GM21381 (cell line): ENCODE measurements at regions not wholly inside any gene's neighbourhood (a gene's known extent, or its start where the extent isn't known, plus 50 kb on each side); places are given as distances from the start of the nearest gene placed in this dataset.
"Not testable (repeated sequence)": the region's sequence is repeated elsewhere in the genome, so short reads cannot be mapped to it uniquely, and the experiment has no call there.

ENCODE experiments used
- ATAC-seq: cut with Tn5 transposase; IDR thresholded peaks from one replicate; pipeline ENCODE4 v1.9.1; 2021; ENCODE audit warnings: mild to moderate bottlenecking, moderate library complexity; ENCODE audit not compliant: unreplicated experiment

DNA sequence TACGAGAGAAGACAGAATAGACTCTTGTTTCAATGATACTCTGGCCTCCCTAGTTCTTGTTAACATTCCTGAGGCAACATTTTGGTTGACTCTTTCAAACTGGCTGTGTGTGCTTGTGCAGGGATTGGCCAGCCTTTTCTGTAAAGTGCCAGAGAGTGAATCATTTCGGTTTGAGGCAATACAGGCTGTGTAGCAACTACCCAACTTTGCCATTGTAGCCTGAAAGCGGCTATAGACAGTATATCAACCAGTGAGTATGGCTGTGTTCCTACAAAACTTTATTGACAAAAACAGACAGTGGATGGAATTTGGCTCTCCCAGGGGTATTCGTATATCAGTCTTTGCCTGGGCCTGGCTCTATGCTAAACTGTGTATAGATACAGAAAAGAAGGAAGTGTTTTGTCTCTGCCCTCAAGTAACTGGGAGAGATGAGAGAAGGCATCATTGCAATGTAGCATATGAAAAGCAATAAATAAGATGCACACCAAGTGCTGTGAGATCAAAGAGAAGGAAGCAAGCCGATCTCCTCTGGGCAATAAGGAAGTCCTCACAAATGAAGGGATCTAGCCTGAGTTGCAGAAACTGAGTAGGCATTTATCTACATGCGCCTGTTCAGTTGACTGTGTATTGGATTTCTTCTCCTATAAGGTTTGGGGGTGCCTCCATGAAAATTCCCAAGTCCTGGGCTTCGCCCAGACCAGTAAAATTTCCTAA, 568.0 kb upstream of the KLF4 start:
- ATAC-seq, result no peak

- ATAC-seq, result no peak
Observed at GRCh38 chr9:108056805-108057386, 567.3 kb upstream of the KLF4 start.

- no peak for ATAC-seq
Observed at GRCh38 chr9:108056084-108056804, 566.7 kb upstream of the KLF4 start.

DNA sequence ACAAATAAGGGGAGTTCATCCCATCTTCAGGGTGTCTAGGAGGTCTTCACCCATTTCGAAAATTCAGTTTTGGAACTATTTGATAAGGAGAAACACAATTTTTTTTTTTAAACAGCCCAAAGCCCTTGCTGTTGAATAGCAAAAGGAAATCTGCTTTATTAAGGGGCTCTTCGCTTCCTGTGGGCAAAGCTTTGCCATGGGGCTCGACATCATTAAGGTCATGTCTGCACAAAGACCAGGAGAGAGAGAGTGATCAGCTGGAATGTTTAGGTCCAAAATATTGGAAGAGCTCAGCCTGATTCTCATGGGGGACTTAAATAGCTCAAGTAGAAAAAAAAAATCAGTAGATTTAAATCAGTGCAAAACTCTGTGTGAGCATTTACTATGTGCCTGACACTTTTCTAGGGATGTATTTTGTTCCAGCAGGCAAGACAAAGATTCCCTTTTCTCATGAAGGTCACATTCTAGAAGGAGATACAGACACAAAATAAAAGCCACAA, 564.6 kb upstream of the KLF4 start:
- no peak for ATAC-seq

- ATAC-seq, result no peak
Observed at GRCh38 chr9:108053555-108054061, 564.0 kb upstream of the KLF4 start.

- ATAC-seq, result no peak
Observed at GRCh38 chr9:108052431-108053080, 563.0 kb upstream of the KLF4 start.

DNA sequence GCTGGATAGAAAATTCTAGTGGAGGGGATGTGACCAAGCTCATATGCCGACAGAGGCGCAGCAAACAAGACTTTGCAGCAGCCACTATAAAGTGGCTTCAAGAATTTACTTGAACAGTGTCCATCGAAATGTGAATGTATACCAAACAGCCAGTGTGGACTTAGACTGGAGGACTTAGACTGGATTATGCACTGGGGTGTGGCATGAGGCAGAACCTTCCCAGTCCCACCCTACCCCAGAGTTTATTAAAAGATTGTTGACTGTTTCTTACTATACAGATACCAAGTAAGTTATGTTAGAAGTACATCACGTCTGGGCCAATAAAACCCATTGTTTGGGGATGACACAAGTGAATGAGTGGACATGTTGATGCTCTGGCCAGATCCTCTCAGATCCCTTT, 561.3 kb upstream of the KLF4 start:
- no peak for ATAC-seq

GRCh38 chr9:108049671-108050494, 560.3 kb upstream of the KLF4 start:
- no peak for ATAC-seq

DNA sequence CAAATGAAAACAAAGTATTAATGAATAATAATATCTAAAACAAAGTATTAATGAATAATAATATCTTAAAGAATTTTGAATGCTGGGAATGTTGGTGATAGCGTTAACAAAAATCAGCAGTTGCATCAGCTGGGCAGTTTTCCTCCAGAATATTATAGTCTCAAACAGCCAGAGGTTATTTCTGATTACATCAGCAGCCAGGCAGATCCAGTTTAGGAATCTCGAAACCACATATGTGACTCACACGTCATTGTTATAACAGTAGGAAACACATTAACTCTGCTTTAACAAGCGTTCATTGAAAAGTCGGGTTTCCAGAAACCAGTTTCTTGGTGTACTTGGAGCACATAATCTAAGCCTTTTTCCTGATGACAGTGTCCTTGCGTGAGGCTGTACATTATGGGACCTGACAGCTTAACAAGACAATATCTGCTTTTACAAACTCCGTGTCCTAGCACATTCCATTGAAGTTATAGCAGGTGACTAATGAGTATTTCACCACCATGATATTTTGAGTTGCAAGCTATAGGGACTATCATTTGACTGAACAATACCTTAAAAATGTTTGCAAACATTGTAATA, 559.5 kb upstream of the KLF4 start:
- ATAC-seq, result no peak

DNA sequence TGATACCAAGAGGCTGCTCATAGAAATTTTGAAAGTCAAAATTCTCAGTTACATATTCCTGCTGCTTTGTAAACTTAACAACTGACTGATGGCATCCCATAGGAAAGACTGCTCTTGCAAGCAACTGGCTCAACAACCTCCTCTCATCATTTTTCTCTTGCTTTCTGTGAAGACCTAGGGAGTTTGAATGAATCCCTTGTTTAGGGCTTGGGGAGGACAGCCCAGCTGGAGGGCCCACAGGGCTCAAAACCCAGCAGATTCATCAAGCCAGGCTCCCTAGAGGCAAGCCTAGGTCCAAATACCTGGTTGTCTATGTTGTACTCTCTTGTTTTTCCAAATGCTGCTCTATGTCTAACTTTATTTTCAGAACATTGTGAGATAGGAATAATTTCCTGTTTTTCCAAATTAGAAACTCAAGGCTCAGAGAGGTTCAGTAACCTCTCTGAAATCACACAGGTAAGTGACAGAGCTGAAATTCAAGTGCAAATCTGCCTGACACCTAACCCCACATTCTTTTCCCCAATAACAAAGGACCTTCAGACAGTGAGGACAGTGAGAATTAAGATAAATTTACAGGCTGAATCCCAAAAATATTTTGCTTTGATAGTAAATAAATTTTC, 558.9 kb upstream of the KLF4 start:
- no peak for ATAC-seq

DNA sequence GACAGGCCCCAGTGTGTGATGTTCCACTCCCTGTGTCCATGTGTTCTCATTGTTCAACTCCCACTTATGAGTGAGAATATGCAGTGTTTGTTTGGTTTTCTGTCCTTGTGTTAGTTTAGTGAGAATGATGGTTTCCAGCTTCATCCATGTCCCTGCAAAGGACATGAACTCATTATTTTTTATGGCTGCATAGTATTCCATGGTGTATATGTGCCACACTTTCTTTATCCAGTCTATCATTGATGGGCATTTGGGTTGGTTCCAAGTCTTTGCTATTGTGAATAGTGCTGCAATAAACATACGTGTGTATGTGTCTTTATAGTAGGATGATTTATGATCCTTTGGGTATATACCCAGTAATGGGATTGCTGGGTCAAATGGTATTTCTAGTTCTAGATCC, 558.2 kb upstream of the KLF4 start:
- ATAC-seq, result not testable (repeated sequence)

DNA sequence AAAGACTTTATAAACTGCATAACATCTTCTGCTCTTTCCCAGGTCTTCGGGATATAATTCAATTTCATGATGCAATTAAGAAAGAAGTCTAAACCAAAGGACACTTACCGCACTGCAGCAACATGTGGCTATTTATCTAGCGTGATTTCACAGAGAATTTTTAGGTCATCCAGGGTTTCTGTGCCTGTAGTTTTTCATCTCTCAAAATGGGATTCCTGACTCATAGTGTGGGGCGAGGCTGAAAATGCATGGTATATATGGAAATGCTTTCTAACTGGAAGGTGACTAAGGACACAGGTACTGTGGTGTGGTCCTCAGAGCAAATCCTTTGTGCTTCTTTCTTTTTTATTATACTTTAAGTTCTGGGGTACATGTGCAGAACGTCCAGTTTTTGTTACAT, 557.7 kb upstream of the KLF4 start:
- no peak for ATAC-seq

DNA sequence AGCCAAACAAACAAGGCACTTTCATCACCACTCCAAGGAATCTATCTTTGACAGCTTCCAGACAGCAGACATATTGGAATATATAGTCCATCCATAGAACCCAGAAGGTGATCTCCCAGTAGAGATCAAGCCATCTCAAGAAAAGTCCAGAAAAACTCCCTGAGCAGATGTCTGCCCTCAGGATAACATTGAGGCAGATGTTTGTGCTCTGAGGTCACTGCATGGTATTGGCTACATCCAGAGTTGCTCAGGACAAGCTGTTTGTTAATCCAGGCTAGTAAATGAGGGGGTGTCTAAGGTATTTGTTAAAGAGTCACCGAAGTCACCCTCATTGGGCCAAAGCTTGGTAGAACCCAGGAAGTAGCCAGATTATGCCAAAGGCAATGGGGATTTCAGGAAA, 556.3 kb upstream of the KLF4 start:
- no peak for ATAC-seq

- ATAC-seq, result no peak
Observed at GRCh38 chr9:108043585-108043984, 554.0 kb upstream of the KLF4 start.

GRCh38 chr9:108041551-108041950, 552.0 kb upstream of the KLF4 start:
- no peak for ATAC-seq

DNA sequence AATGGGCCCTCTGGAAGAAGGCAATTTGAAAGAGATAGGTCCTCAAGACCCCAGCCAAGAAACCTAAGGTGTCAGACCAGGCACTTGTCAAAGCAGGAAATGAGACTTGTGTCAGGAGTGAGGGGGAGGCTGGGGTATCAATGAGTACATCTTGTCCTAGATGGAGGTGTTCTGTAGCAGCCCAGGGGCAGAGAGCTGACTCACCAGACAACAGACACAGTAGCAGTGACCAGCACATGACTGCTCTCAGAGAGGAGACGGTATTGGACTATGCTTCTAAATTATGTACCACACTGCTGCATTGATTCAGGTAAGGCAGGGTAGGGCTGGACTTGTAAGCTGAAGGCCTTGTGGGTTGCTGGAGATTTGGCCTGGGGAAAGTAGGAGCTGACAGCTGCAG, 551.2 kb upstream of the KLF4 start:
- no peak for ATAC-seq

DNA sequence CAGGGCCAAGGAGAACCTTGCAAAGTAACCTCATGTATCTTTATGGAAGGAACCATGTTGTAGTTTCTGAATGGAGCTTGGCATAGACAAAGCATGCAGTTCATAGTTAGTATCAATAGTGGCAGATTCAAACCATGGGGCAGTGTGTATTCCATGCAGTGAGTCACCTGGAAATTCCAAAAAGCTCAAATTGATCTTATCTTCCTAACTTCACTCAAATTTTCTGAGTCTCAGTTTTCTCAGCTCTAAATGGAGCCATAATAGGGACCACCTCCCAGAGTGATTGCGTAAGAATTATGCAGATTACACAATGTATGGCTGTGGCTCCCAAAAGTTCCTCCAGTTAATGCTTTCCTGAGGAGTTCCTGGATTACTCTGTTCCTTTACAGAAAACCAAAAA, 549.9 kb upstream of the KLF4 start:
- ATAC-seq, result no peak

DNA sequence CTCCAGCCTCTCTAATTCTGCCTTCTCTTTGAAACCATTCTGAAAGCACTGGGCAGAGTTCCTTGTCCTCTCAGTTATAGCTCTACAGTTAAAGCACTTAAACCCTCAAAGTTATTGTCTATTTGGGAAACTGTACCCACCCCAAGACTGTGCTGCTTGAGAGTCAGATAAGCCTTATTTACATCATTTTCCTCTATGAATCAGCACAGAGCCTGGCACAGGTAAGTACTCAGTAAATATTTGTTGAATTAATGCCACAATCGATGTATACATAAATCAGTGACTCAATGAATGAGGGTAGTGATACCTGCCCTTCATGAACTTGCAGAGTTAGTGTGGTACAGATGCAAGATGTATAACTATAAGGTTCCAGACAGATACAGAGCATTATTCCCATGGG, 549.4 kb upstream of the KLF4 start:
- no peak for ATAC-seq

DNA sequence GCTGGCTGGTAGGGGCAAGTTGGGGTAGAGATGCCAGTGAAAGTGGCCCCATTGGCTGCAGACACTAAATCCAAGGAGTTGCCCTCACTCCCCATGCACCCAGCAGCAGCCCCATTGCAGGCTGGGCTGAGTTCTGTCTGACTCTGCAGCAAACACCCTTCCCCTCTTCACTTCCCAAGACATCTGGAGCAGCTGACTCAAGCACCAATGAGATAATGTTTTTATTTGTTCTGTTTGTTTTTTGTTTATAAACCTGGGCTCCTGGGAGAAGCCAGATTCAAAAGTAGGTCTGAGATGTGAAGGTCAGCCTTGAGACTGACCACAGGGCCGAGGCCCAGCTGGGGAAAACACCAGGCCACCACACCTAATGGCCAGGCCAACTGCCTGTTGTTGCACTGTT, 545.9 kb upstream of the KLF4 start:
- ATAC-seq, result no peak
